Ishikawa (cell line): ENCODE measurements at regions not wholly inside any gene's neighbourhood (a gene's known extent, or its start where the extent isn't known, plus 50 kb on each side); places are given as distances from the start of the nearest gene placed in this dataset.

Experiments
- CEBPB ChIP-seq: IDR thresholded peaks from 2 replicates; pipeline ENCODE4 v1.6.1; 2012
- CREB1 ChIP-seq: IDR thresholded peaks from 2 replicates; pipeline ENCODE4 v1.6.1; 2012; ENCODE audit warnings: low read depth
- EGR1 ChIP-seq: IDR thresholded peaks from 2 replicates; pipeline ENCODE4 v1.6.1; 2012
- EP300 ChIP-seq: IDR thresholded peaks from 2 replicates; pipeline ENCODE4 v1.6.1; 2012; ENCODE audit warnings: borderline replicate concordance
- FOXM1 ChIP-seq: IDR thresholded peaks from 2 replicates; pipeline ENCODE4 v1.6.1; 2012; ENCODE audit warnings: low read depth, borderline replicate concordance
- MAX ChIP-seq: IDR thresholded peaks from 2 replicates; pipeline ENCODE4 v1.6.1; 2012
- NFIC ChIP-seq: IDR thresholded peaks from 2 replicates; pipeline ENCODE4 v1.6.1; 2012
- RAD21 ChIP-seq: IDR thresholded peaks from 2 replicates; pipeline ENCODE4 v1.6.1; 2012; ENCODE audit warnings: low read depth
- REST ChIP-seq: IDR thresholded peaks from 2 replicates; pipeline ENCODE4 v1.6.1; 2012; ENCODE audit warnings: low read depth, mild to moderate bottlenecking
- TAF1 ChIP-seq: IDR thresholded peaks from 2 replicates; pipeline ENCODE4 v1.6.1; 2012; ENCODE audit warnings: low read depth, mild to moderate bottlenecking
- TEAD4 ChIP-seq: IDR thresholded peaks from 2 replicates; pipeline ENCODE4 v1.6.1; 2012
- USF1 ChIP-seq: IDR thresholded peaks from 2 replicates; pipeline ENCODE4 v1.6.1; 2012
- YY1 ChIP-seq: IDR thresholded peaks from 2 replicates; pipeline ENCODE4 v1.6.1; 2012; ENCODE audit warnings: low read depth

- TF ChIP-seq CEBPB (no peak), YY1 (no peak), USF1 (no peak), EP300 (no peak), REST (no peak), MAX (no peak), CREB1 (no peak), TAF1 (no peak), NFIC (no peak), FOXM1 (no peak), EGR1 (no peak), RAD21 (no peak), TEAD4 (no peak)
These were observed 594.2 kb upstream of the ARPP21 start for GRCh38 chr3:35045118-35045517.
